ENCODE measurements at regions not wholly inside any gene's neighbourhood (a gene's known extent, or its start where the extent isn't known, plus 50 kb on each side); places are given as distances from the start of the nearest gene placed in this dataset.

GRCh38 chr1:172758259-172758658 lies 99.4 kb downstream of the FASLG start:
- TF ChIP-seq CTCF (IDR thresholded peaks at IDR 0.05; ENCODE audit: insufficient read depth, low read length, poor library complexity, severe bottlenecking): no peak
- no peak for TF ChIP-seq EZH2phosphoT487 (conservative IDR thresholded peaks at IDR 0.05; ENCODE audit: low read length)
- no peaks in the 10 kb centered on the region for H3K36me3 ChIP-seq (ENCODE audit: low read length)
- no peak overlapping the region for H3K27ac ChIP-seq (ENCODE audit: low read depth, low read length)
- no peaks in the 10 kb centered on the region for H3K27me3 ChIP-seq (ENCODE audit: low read length)
- H3K9ac ChIP-seq (ENCODE audit: low read length): no peak overlapping the region
- H3K9me2 ChIP-seq (replicated peaks; ENCODE audit: insufficient read depth, low read length): no peaks in the 10 kb centered on the region
- H4K20me1 ChIP-seq (ENCODE audit: low read depth, low read length): no peaks in the 10 kb centered on the region
- H3K9me3 ChIP-seq (ENCODE audit: insufficient read depth, low read length): no peaks in the 10 kb centered on the region
- H2AFZ ChIP-seq (ENCODE audit: low read depth, low read length, severe bottlenecking): no peak overlapping the region
- no peak overlapping the region for H3K4me3 ChIP-seq (ENCODE audit: insufficient read depth, low read length, poor library complexity, severe bottlenecking)
- H3K79me2 ChIP-seq (ENCODE audit: insufficient read depth, low read length): no peaks in the 10 kb centered on the region
- no peak overlapping the region for H3K4me2 ChIP-seq (ENCODE audit: low read depth, low read length, poor library complexity, severe bottlenecking)
- no peaks in the 10 kb centered on the region for H3F3A ChIP-seq (ENCODE audit: insufficient read depth)

- no peak overlapping the region for H3K27ac ChIP-seq (ENCODE audit: low read depth, low read length)
- H3K27me3 ChIP-seq (ENCODE audit: low read length): no peaks in the 10 kb centered on the region
- H3K36me3 ChIP-seq (ENCODE audit: low read length): no peaks in the 10 kb centered on the region
Observed at GRCh38 chr1:172760121-172760520, 101.2 kb downstream of the FASLG start.

GRCh38 chr1:172761581-172762486 lies 102.9 kb downstream of the FASLG start:
- TF ChIP-seq CTCF (IDR thresholded peaks at IDR 0.05; ENCODE audit: insufficient read depth, low read length, poor library complexity, severe bottlenecking): no peak
- Histone ChIP-seq H3K9ac (ENCODE audit: low read length) (no peak overlapping the region), H3K27ac (ENCODE audit: low read depth, low read length) (no peak overlapping the region), H3K9me3 (ENCODE audit: insufficient read depth, low read length) (no peaks in the 10 kb centered on the region), H3K4me2 (ENCODE audit: low read depth, low read length, poor library complexity, severe bottlenecking) (no peak overlapping the region), H3K9me2 (replicated peaks; ENCODE audit: insufficient read depth, low read length) (no peaks in the 10 kb centered on the region), H3K36me3 (ENCODE audit: low read length) (no peaks in the 10 kb centered on the region), H3K79me2 (ENCODE audit: insufficient read depth, low read length) (no peaks in the 10 kb centered on the region), H3K4me3 (ENCODE audit: insufficient read depth, low read length, poor library complexity, severe bottlenecking) (no peak overlapping the region), H2AFZ (ENCODE audit: low read depth, low read length, severe bottlenecking) (no peak overlapping the region), H3K27me3 (ENCODE audit: low read length) (no peaks in the 10 kb centered on the region), H3F3A (ENCODE audit: insufficient read depth) (no peaks in the 10 kb centered on the region), H4K20me1 (ENCODE audit: low read depth, low read length) (no peaks in the 10 kb centered on the region)

More at GRCh38 chr1:172760121-172760520, 101.2 kb downstream of the FASLG start:
- H4K20me1 ChIP-seq (ENCODE audit: low read depth, low read length): no peaks in the 10 kb centered on the region
- TF ChIP-seq EZH2phosphoT487 (conservative IDR thresholded peaks at IDR 0.05; ENCODE audit: low read length) (no peak), CTCF (IDR thresholded peaks at IDR 0.05; ENCODE audit: insufficient read depth, low read length, poor library complexity, severe bottlenecking) (no peak)
- H3F3A ChIP-seq (ENCODE audit: insufficient read depth): no peaks in the 10 kb centered on the region
- no peak overlapping the region for H2AFZ ChIP-seq (ENCODE audit: low read depth, low read length, severe bottlenecking)
- H3K9ac ChIP-seq (ENCODE audit: low read length): no peak overlapping the region
- H3K4me2 ChIP-seq (ENCODE audit: low read depth, low read length, poor library complexity, severe bottlenecking): no peak overlapping the region
- no peaks in the 10 kb centered on the region for H3K79me2 ChIP-seq (ENCODE audit: insufficient read depth, low read length)
- H3K4me3 ChIP-seq (ENCODE audit: insufficient read depth, low read length, poor library complexity, severe bottlenecking): no peak overlapping the region
- H3K9me3 ChIP-seq (ENCODE audit: insufficient read depth, low read length): no peaks in the 10 kb centered on the region
- H3K9me2 ChIP-seq (replicated peaks; ENCODE audit: insufficient read depth, low read length): no peaks in the 10 kb centered on the region

All from SU-DHL-6 (cell line).